Caco-2 (cell line): ENCODE measurements at regions not wholly inside any gene's neighbourhood (a gene's known extent, or its start where the extent isn't known, plus 50 kb on each side); places are given as distances from the start of the nearest gene placed in this dataset.

Experiments used
- BruUV-seq: library from RNA; stranded (reverse); fragments of 400-500 nt; replicated peaks from 2 replicates; lab custom pipeline; 2021; lab: Mats Ljungman, UMichigan
- CTCF ChIA-PET: fragments of 300-600 bp; sonication (Branson Sonifier 250); formaldehyde crosslinking; loops from one replicate; lab custom pipeline; 2022; ENCODE audit warnings: antibody characterized with exemption; lab: Charles Lee
- POLR2A ChIA-PET: fragments of 300-600 bp; sonication (Branson Sonifier 250); formaldehyde crosslinking; loops from one replicate; lab custom pipeline; 2022; ENCODE audit warnings: antibody characterized with exemption; lab: Charles Lee
- DNase-seq, 2 experiments: peaks; one replicate each; pipeline versions ENCODE4 v3.0.0 to v3.0.0-alpha.2; 2020 to 2022
- H3K27me3 ChIP-seq: replicated peaks from 2 replicates; pipeline ENCODE4 v1.6.0; 2011; ENCODE audit warnings: low read length; ENCODE audit not compliant: control insufficient read depth, insufficient read depth
- H3K36me3 ChIP-seq: 2 replicates; pipeline ENCODE4 v1.5.1; 2011; ENCODE audit warnings: low read length; ENCODE audit not compliant: control insufficient read depth, insufficient read depth
- H3K4me1 ChIP-seq: fragments of 250-450 bp; sonication (Bioruptor Pico); 2 replicates; pipeline ENCODE4 v1.5.1; 2020; ENCODE audit warnings: mild to moderate bottlenecking
- H3K4me3 ChIP-seq: 2 replicates; pipeline ENCODE4 v1.5.1; 2011; ENCODE audit warnings: low read depth, mild to moderate bottlenecking, control low read depth, low read length
- H3K9me3 ChIP-seq: fragments of 250-450 bp; sonication (Bioruptor Pico); 2 replicates; pipeline ENCODE4 v1.5.1; 2020; ENCODE audit warnings: mild to moderate bottlenecking, moderate library complexity
- H3K27ac Mint-ChIP-seq: one replicate; pipeline ENCODE4 v1.8.0; 2022; ENCODE audit warnings: mixed read lengths; ENCODE audit not compliant: unreplicated experiment
- H3K27me3 Mint-ChIP-seq: one replicate; pipeline ENCODE4 v1.8.0; 2022; ENCODE audit warnings: mixed read lengths; ENCODE audit not compliant: insufficient read depth, unreplicated experiment
- H3K36me3 Mint-ChIP-seq: one replicate; pipeline ENCODE4 v1.8.0; 2022; ENCODE audit warnings: mild to moderate bottlenecking, mixed read lengths; ENCODE audit not compliant: insufficient read depth, unreplicated experiment
- H3K4me1 Mint-ChIP-seq: one replicate; pipeline ENCODE4 v1.8.0; 2022; ENCODE audit warnings: low read depth, mixed read lengths; ENCODE audit not compliant: unreplicated experiment
- H3K4me3 Mint-ChIP-seq: one replicate; pipeline ENCODE4 v1.8.0; 2022; ENCODE audit warnings: mild to moderate bottlenecking, moderate library complexity, mixed read lengths; ENCODE audit not compliant: unreplicated experiment
- H3K9me3 Mint-ChIP-seq: one replicate; pipeline ENCODE4 v1.8.0; 2022; ENCODE audit warnings: mixed read lengths; ENCODE audit not compliant: unreplicated experiment
- CTCF ChIP-seq, 2 experiments: fragments of 200-600 bp in 1 of 2; IDR thresholded peaks; 1 replicate in 1 of 2; 2 replicates in 1 of 2; pipeline versions ENCODE4 v1.5.1 to v1.8.0; 2011 to 2022; ENCODE audit warnings: antibody characterized with exemption in 1 of 2, control low read depth in 1 of 2, inconsistent platforms in 1 of 2, low read depth in 1 of 2, low read length in 1 of 2, mild to moderate bottlenecking in 1 of 2, moderate library complexity in 1 of 2; ENCODE audit not compliant: insufficient read depth in 1 of 2, severe bottlenecking in 1 of 2, unreplicated experiment in 1 of 2
- intact Hi-C: fragments of 100-400 bp; cut with micrococcal nuclease; formaldehyde crosslinking; loops from one replicate; pipeline ENCODE4 v1.10.0; 2022; ENCODE audit not compliant: unreplicated experiment

- no peak overlapping the region for H3K27ac Mint-ChIP-seq
- no peak for DNase-seq
- Histone ChIP-seq H3K27me3 (0 out of 2 replicates have a peak, but pooled peaks cover 2% of the 10 kb centered on the region), H3K36me3 (no peaks in the 10 kb centered on the region), H3K9me3 (no peaks in the 10 kb centered on the region), H3K4me3 (no peak overlapping the region), H3K4me1 (peaks cover 8% of the 10 kb centered on the region)
- H3K4me1 Mint-ChIP-seq = peaks cover 9% of the 10 kb centered on the region
- intact Hi-C loops = no loop called here
- ChIA-PET POLR2A (no interaction called here), CTCF (no interaction called here)
- no peak for TF ChIP-seq CTCF (IDR thresholded peaks at IDR 0.05; ENCODE audit: insufficient read depth in 1 of 2, low read depth in 1 of 2, low read length in 1 of 2, severe bottlenecking in 1 of 2, unreplicated experiment in 1 of 2)
- no peaks in the 10 kb centered on the region for H3K36me3 Mint-ChIP-seq
- BruUV-seq = no TSS peak
- no peaks in the 10 kb centered on the region for H3K27me3 Mint-ChIP-seq
- H3K9me3 Mint-ChIP-seq = no peaks in the 10 kb centered on the region
- no peak overlapping the region for H3K4me3 Mint-ChIP-seq
Observed at GRCh38 chr7:132029369-132030085, 473.1 kb upstream of the PODXL start.

DNA sequence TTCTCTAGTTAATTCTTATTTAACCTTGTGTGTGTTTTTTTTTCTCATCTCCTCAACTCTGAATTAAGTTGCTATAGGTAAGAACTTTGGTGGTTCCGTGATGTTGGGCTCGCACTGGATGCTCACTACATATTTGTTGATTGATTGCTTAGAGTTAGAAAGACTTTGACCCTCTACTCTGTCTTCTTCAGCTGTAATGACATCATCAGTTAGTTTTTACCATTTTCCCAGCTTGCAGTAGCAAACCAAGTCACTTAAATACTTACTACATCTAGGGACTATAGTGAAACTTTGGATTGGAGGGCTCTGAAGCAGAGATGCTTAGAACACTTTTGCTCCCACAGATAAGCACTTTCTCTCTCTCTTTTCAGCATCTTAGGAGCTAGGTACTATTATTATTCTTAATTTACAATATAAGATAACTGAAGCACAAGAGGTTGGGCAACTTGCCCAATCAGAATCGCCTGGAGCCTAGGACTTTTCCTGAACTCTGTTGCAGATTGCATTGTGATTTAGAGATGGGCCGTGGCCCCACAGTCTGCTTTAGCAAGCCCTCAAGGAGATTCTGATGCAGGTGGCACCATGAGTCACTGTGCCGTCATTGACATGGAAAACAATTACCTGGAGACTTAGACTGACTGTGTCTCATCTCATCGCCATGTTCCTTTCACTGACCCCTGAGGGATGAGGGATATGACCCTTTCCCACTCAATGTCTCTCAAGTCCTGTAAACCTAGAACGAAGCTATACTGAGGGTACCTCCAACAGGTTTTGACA, 471.9 kb upstream of the PODXL start:
- Mint-ChIP-seq H3K27me3 (no peaks in the 10 kb centered on the region), H3K27ac (no peak overlapping the region), H3K36me3 (no peaks in the 10 kb centered on the region), H3K4me3 (no peak overlapping the region), H3K9me3 (no peaks in the 10 kb centered on the region), H3K4me1 (peaks cover 9% of the 10 kb centered on the region)
- DNase-seq = no peak
- CTCF ChIA-PET = no interaction called here
- no peak overlapping the region for H3K4me3 ChIP-seq
- no TSS peak for BruUV-seq
- intact Hi-C loops = no loop called here
- no peaks in the 10 kb centered on the region for H3K9me3 ChIP-seq
- POLR2A ChIA-PET = no interaction called here
- peaks cover 2% of the 10 kb centered on the region; the same call in 1 of the 2 replicates for H3K27me3 ChIP-seq
- peaks cover 8% of the 10 kb centered on the region for H3K4me1 ChIP-seq
- no peak for TF ChIP-seq CTCF (IDR thresholded peaks at IDR 0.05; ENCODE audit: insufficient read depth in 1 of 2, low read depth in 1 of 2, low read length in 1 of 2, severe bottlenecking in 1 of 2, unreplicated experiment in 1 of 2)
- H3K36me3 ChIP-seq = no peaks in the 10 kb centered on the region

- no peak overlapping the region for H3K4me3 Mint-ChIP-seq
- peaks cover 2% of the 10 kb centered on the region; the same call in 1 of the 2 replicates for H3K27me3 ChIP-seq
- BruUV-seq = no TSS peak
- peaks cover 7% of the 10 kb centered on the region for H3K36me3 Mint-ChIP-seq
- H3K4me3 ChIP-seq = no peak overlapping the region
- no peak for DNase-seq
- no peaks in the 10 kb centered on the region for H3K27me3 Mint-ChIP-seq
- no peak for TF ChIP-seq CTCF (IDR thresholded peaks at IDR 0.05; ENCODE audit: insufficient read depth in 1 of 2, low read depth in 1 of 2, low read length in 1 of 2, severe bottlenecking in 1 of 2, unreplicated experiment in 1 of 2)
- H3K9me3 ChIP-seq = peaks cover 10% of the 10 kb centered on the region
- POLR2A ChIA-PET = no interaction called here
- H3K4me1 Mint-ChIP-seq = no peaks in the 10 kb centered on the region
- intact Hi-C loops = no loop called here
- H3K36me3 ChIP-seq = no peaks in the 10 kb centered on the region
- no peaks in the 10 kb centered on the region for H3K4me1 ChIP-seq
- no peaks in the 10 kb centered on the region for H3K9me3 Mint-ChIP-seq
- H3K27ac Mint-ChIP-seq = no peak overlapping the region
- CTCF ChIA-PET = no interaction called here
Observed at GRCh38 chr7:132024290-132024689, 467.9 kb upstream of the PODXL start.
